HG03025 (cell line): ENCODE measurements at regions not wholly inside any gene's neighbourhood (a gene's known extent, or its start where the extent isn't known, plus 50 kb on each side); places are given as distances from the start of the nearest gene placed in this dataset.

Experiments
- ATAC-seq: cut with Tn5 transposase; IDR thresholded peaks from one replicate; pipeline ENCODE4 v1.9.1; 2021; ENCODE audit warnings: mild to moderate bottlenecking, moderate library complexity; ENCODE audit not compliant: unreplicated experiment, low FRiP score

GRCh38 chr10:46226900-46227558, 59.8 kb upstream of the ANTXRL start:
- ATAC-seq: no peak

DNA sequence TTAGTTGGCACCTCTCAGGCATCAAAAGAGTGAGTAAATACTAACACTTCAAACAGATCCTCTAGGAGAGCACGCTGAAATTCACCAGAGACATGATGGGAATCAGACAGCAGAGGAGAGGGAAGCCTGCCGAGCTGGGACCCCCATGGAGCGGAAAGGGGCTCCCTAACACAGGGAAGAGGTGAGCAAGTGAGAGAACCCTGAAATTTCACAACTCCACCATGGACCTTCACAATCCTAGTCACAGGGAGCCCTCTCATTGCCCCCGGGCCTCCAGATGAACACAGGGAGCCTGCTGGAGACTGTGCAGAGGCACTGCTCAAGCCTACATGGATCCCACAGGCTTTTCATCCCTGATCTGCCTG, 59.2 kb upstream of the ANTXRL start:
- ATAC-seq: no peak

DNA sequence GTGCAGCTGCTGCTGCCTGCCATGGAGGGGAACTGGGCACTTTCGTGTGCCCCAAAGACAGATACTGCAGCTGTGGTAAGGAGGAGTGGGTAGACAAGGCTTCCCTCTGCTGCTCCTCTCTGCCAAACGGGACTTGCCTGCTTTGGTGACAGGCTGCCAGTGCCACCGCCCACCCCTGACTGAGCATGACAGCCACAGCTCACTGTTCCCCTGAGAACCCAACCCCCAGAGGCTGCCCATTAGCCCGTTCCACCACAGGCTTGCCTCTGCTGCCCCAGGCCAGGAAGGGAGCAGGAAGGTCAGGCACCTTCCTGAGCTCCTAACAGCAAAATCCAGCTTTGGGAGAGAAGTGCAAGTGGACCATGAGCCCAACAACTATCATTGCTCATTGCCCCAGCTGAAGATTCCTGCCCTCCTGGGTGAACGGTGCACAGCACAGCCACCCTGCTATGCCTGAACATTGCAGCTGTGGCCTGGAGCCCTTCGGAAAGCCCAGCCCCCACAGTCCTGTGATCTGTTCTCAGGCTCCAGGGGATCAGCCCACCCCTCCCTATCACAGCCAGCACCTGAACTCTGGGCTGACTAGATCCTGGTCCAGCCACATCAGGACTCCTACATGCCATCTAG, 58.7 kb upstream of the ANTXRL start:
- ATAC-seq: no peak

GRCh38 chr10:46228563-46229071, 58.2 kb upstream of the ANTXRL start:
- ATAC-seq: no peak

DNA sequence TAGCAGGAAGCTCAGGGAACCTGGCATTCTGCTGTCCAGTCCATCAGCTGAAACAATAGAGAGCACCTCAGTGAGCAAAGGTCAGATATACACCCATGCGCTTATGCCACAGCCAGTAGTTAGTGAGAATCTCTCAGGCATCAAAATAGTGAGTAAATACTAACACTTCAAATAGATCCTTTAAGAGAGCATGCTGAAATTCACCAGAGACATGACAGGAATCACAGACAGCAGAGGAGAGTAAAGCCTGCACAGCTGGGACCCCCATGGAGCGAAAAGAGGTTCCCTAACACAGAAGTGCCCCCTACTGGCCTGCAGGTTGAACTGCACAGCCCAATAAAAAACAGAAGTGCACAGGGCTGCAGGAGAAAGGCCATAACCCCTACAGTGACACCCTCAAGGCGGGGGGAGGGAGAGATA, 57.6 kb upstream of the ANTXRL start:
- ATAC-seq: no peak

- no peak for ATAC-seq
Measured at GRCh38 chr10:46230615-46231014, 56.2 kb upstream of the ANTXRL start.

DNA sequence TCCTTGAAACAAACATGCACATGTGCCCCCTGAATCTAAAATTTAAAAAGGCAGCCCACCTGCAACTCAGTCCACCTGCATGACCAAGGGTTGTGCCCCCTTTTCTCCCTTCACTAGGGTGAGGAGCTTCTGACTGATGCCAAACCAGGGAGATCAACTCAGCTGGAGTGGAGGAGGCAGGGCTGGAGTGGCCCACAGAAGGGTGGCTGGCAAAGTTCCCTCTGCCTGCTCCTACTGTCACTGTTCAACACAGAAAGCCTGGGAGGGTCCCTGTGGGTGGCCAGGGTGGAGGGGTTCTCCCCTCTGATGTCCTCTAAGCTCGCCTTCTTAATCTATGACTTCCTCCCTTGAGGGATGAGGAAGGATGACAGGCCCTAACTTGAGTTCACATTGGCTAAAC, 55.7 kb upstream of the ANTXRL start:
- no peak for ATAC-seq

GRCh38 chr10:46232084-46232483, 54.7 kb upstream of the ANTXRL start:
- no peak for ATAC-seq

GRCh38 chr10:46232666-46233065, 54.1 kb upstream of the ANTXRL start:
- no peak for ATAC-seq

- ATAC-seq: no peak
Measured at GRCh38 chr10:46233181-46233580, 53.6 kb upstream of the ANTXRL start.

GRCh38 chr10:46234026-46234425, 52.8 kb upstream of the ANTXRL start:
- ATAC-seq: no peak

- no peak for ATAC-seq
Measured at GRCh38 chr10:46234431-46235060, 52.3 kb upstream of the ANTXRL start.

GRCh38 chr10:46235705-46236545, 50.9 kb upstream of the ANTXRL start:
- ATAC-seq: no peak

DNA sequence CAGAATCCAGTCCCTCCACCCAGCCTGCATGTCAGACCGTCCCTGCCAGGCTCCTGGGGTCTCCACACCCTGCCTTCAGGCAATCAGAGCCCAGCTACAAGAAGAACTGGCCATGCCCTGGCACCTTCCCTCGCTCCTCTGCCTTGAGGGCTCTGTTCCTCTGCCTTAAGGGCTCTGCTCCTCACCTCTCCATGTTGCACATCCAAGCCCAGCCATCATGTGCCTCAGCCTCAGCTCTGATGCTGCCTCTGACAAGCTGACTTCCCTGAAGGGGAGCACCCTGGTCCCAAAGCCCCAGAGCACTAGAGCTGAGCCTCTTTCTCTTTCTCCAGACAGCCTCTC, 50.3 kb upstream of the ANTXRL start:
- no peak for ATAC-seq

- no peak for ATAC-seq
Measured at GRCh38 chr10:46236941-46237681, 49.7 kb upstream of the ANTXRL start.
